ENCODE measurements at regions not wholly inside any gene's neighbourhood (a gene's known extent, or its start where the extent isn't known, plus 50 kb on each side); places are given as distances from the start of the nearest gene placed in this dataset.

DNA sequence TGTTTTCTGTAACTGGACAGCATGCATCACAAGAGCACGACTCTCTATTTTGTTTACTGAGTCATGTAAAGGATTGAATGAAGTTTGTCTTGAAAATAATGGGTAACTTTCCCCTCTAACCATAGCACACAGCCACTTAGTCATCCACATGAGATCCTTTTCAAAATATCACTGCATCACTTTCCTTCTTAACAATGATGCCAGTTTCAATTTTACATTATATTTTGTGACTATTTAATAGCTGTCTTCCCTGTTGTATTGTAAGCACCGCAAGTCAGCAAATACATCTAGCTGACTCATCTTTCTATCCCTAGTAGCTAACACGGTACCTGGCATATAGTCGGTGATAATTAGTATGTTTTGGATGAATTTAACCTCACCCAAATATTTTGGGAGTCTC lies 83.3 kb upstream of the PPM1H start:
- no TSS peak for BruUV-seq (replicated peaks)
- TF ChIP-seq, protein P1, sequence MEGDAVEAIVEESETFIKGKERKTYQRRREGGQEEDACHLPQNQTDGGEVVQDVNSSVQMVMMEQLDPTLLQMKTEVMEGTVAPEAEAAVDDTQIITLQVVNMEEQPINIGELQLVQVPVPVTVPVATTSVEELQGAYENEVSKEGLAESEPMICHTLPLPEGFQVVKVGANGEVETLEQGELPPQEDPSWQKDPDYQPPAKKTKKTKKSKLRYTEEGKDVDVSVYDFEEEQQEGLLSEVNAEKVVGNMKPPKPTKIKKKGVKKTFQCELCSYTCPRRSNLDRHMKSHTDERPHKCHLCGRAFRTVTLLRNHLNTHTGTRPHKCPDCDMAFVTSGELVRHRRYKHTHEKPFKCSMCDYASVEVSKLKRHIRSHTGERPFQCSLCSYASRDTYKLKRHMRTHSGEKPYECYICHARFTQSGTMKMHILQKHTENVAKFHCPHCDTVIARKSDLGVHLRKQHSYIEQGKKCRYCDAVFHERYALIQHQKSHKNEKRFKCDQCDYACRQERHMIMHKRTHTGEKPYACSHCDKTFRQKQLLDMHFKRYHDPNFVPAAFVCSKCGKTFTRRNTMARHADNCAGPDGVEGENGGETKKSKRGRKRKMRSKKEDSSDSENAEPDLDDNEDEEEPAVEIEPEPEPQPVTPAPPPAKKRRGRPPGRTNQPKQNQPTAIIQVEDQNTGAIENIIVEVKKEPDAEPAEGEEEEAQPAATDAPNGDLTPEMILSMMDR (IDR thresholded peaks at IDR 0.05; ENCODE audit: unreplicated experiment): no peak
- DNase-seq (ENCODE audit: unreplicated experiment): no peak
- ChIA-PET CTCF (no interaction called here), POLR2A (interaction anchor here (0.6 kb wide), 1 partner anchor 415 kb away, joined by 3 read pairs; no protein-coding TSS in a partner anchor)
- Mint-ChIP-seq H3K4me1 (ENCODE audit: insufficient read depth, unreplicated experiment) (no peaks in the 10 kb centered on the region), H3K36me3 (ENCODE audit: insufficient read depth, unreplicated experiment) (no peaks in the 10 kb centered on the region), H3K4me3 (ENCODE audit: unreplicated experiment) (no peak overlapping the region), H3K9me3 (ENCODE audit: unreplicated experiment) (no peaks in the 10 kb centered on the region), H3K27me3 (ENCODE audit: insufficient read depth, unreplicated experiment) (peaks cover 11% of the 10 kb centered on the region), H3K27ac (ENCODE audit: low read depth, unreplicated experiment) (no peak overlapping the region)
- intact Hi-C loops (cut with micrococcal nuclease): no loop called here

DNA sequence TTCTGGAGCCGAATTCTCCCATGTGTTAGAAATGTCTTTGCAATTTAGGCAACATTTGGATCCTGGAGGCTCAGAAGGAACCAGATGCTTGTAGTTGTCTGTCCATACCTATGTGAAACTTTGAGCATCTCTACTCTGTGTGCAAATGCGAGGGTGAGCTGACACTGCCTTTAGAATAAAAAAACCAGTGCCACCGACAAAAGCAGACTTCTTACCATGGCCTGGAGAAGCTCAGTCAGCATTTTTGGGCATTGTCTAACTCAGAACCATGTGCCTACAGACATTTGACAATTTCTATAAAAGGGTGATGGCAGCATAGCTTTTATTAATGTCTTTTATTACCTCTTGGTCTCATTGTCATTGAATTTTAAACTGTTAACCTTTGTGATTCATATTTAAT lies 78.4 kb upstream of the PPM1H start:
- Mint-ChIP-seq H3K27ac (ENCODE audit: low read depth, unreplicated experiment) (no peak overlapping the region), H3K4me3 (ENCODE audit: unreplicated experiment) (no peak overlapping the region), H3K36me3 (ENCODE audit: insufficient read depth, unreplicated experiment) (no peaks in the 10 kb centered on the region), H3K4me1 (ENCODE audit: insufficient read depth, unreplicated experiment) (no peaks in the 10 kb centered on the region), H3K9me3 (ENCODE audit: unreplicated experiment) (no peaks in the 10 kb centered on the region), H3K27me3 (ENCODE audit: insufficient read depth, unreplicated experiment) (peaks cover 19% of the 10 kb centered on the region)
- no peak for DNase-seq (ENCODE audit: unreplicated experiment)
- CTCF ChIA-PET: interaction anchor here (0.7 to 1.2 kb wide), 2 partner anchors 11 to 410 kb away, joined by 3 to 6 read pairs; no protein-coding TSS in a partner anchor
- TF ChIP-seq, protein P1 (IDR thresholded peaks at IDR 0.05; ENCODE audit: unreplicated experiment): no peak
- POLR2A ChIA-PET: no interaction called here
- intact Hi-C loops (cut with micrococcal nuclease): no loop called here
- BruUV-seq (replicated peaks): no TSS peak

DNA sequence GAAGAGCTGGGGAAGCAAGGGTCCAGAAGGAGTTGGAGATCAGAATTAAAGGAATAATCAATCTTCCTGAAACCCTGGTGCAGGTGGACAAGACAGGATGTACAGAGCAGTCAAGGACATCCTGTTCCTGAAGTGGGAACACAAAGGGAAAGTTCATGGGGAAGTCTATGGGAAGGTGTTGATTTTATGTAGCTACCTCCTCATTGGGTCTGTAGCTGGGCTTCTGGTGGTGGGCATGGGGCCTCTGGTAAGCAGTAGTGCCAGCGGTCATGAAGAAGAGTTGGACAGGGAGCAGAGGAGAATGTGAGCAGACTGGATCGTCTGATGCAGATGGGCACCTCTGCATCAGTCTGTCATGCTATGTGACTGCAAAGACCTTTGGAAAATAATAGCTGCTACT lies 75.7 kb upstream of the PPM1H start:
- H3K36me3 Mint-ChIP-seq (ENCODE audit: insufficient read depth, unreplicated experiment): no peaks in the 10 kb centered on the region
- H3K4me3 Mint-ChIP-seq (ENCODE audit: unreplicated experiment): no peak overlapping the region
- no peak overlapping the region for H3K27ac Mint-ChIP-seq (ENCODE audit: low read depth, unreplicated experiment)
- H3K27me3 Mint-ChIP-seq (ENCODE audit: insufficient read depth, unreplicated experiment): peaks cover 15% of the 10 kb centered on the region
- ChIA-PET CTCF (interaction anchor here (0.8 kb wide), 1 partner anchor 9 kb away, joined by 5 read pairs; no protein-coding TSS in a partner anchor), POLR2A (no interaction called here)
- no peak for DNase-seq (ENCODE audit: unreplicated experiment)
- no peaks in the 10 kb centered on the region for H3K9me3 Mint-ChIP-seq (ENCODE audit: unreplicated experiment)
- intact Hi-C loops (cut with micrococcal nuclease): no loop called here
- no peaks in the 10 kb centered on the region for H3K4me1 Mint-ChIP-seq (ENCODE audit: insufficient read depth, unreplicated experiment)
- no TSS peak for BruUV-seq (replicated peaks)
- TF ChIP-seq, protein P1 (IDR thresholded peaks at IDR 0.05; ENCODE audit: unreplicated experiment): no peak

DNA sequence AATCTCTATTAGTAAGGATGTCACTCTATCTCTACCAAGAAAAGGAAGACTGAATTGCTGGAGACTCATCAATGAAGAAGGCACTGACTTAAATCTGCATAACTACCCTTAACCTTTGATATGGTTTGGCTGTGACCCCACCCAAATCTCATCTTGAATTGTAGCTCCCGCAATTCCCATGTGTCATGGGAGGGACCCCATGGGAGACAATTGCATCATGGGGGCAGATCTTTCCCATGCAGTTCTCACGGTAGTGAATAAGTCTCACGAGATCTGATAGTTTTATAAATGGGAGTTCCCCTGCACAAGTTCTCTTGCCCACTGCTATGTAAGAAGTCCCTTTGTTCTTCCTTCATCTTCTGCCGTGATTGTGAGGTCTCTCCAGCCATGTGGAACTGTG lies 73.4 kb upstream of the PPM1H start:
- Mint-ChIP-seq H3K9me3 (ENCODE audit: unreplicated experiment) (no peaks in the 10 kb centered on the region), H3K4me1 (ENCODE audit: insufficient read depth, unreplicated experiment) (no peaks in the 10 kb centered on the region), H3K4me3 (ENCODE audit: unreplicated experiment) (no peak overlapping the region), H3K27ac (ENCODE audit: low read depth, unreplicated experiment) (no peak overlapping the region), H3K36me3 (ENCODE audit: insufficient read depth, unreplicated experiment) (no peaks in the 10 kb centered on the region), H3K27me3 (ENCODE audit: insufficient read depth, unreplicated experiment) (peaks cover 15% of the 10 kb centered on the region)
- ChIA-PET POLR2A (no interaction called here), CTCF (no interaction called here)
- DNase-seq (ENCODE audit: unreplicated experiment): no peak
- TF ChIP-seq, protein P1 (IDR thresholded peaks at IDR 0.05; ENCODE audit: unreplicated experiment): no peak
- no TSS peak for BruUV-seq (replicated peaks)
- intact Hi-C loops (cut with micrococcal nuclease): no loop called here
